GM12873 (cell line): ENCODE measurements at regions not wholly inside any gene's neighbourhood (a gene's known extent, or its start where the extent isn't known, plus 50 kb on each side); places are given as distances from the start of the nearest gene placed in this dataset.

Source experiments
- CTCF ChIP-seq: IDR thresholded peaks from 2 replicates; pipeline ENCODE4 v1.5.1; 2012; ENCODE audit warnings: low read depth, mild to moderate bottlenecking, moderate library complexity, low read length, control low read depth; ENCODE audit not compliant: insufficient read depth; ENCODE audit errors: missing control alignments

GRCh38 chr19:27860309-27860934 is 1352.5 kb downstream of the UQCRFS1 start:
- no peak for TF ChIP-seq CTCF

DNA sequence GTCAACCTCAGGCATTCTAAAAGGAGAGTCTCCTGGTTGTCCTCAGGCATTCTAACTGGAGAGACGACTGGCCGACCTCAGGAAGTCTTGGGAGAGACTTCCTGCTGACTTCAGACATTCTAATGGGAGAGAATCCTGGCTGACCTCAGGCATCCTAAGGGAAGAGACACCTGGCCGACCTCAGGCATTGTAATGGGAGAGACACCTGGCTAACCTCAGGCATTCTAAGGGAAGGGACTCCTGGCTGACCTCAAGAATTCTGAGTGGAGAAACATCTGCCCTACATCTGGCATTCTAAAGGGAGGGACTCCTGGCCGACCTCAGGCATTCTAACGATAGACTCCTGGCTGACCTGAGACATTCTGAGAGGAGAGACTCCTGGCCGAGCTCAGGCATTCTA is 1353.3 kb downstream of the UQCRFS1 start:
- no peak for TF ChIP-seq CTCF

GRCh38 chr19:27858981-27859581 is 1353.9 kb downstream of the UQCRFS1 start:
- no peak for TF ChIP-seq CTCF

GRCh38 chr19:27851543-27852060 is 1361.3 kb downstream of the UQCRFS1 start:
- no peak for TF ChIP-seq CTCF

DNA sequence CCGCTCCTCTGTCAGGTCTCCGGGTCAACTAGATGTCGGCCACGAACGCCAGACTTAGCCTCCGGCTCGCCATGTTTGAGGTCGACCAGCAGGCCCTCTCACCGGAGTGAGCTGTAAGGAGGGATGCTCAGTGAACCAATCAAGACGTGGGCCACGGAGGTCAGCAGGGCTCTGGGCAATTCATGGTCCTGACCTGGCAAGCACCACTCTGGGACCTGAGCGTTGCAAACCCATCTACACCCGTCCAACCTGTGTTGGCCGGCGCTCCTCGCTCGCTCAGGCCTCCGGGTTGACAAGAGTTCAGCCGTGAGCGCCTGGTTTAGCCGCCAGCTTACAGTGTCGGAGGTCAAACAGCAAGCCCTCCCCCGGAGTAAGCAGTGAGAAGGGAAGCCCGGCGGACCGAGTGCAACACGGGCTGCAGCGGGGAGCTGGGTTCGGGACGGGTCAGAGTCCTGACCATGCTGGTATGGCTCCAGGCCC is 1361.9 kb downstream of the UQCRFS1 start:
- TF ChIP-seq CTCF, result no peak

DNA sequence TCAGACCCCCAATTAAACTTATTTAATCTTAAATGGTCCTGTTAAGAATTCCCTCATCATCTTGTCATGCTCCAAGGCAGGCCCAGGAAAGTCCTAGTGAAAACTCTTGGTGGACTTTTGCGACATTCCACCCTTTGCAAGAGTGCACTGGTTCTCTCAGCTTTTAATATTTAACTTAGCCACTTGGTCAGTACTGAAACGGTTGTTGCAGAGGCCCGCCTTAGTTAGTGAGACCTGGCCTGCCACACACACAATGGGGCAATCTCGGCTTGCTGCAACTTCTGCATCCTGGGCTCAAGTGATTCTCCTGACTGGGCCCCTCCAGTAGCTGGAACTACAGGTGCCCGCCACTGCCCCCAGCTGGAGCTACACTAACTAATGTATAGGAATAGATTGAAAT is 1366.0 kb downstream of the UQCRFS1 start:
- TF ChIP-seq CTCF, result no peak

GRCh38 chr19:27844261-27844660 is 1368.7 kb downstream of the UQCRFS1 start:
- no peak for TF ChIP-seq CTCF
